ENCODE measurements at regions not wholly inside any gene's neighbourhood (a gene's known extent, or its start where the extent isn't known, plus 50 kb on each side); places are given as distances from the start of the nearest gene placed in this dataset.
"Not testable (repeated sequence)": the region's sequence is repeated elsewhere in the genome, so short reads cannot be mapped to it uniquely, and the experiment has no call there.

DNA sequence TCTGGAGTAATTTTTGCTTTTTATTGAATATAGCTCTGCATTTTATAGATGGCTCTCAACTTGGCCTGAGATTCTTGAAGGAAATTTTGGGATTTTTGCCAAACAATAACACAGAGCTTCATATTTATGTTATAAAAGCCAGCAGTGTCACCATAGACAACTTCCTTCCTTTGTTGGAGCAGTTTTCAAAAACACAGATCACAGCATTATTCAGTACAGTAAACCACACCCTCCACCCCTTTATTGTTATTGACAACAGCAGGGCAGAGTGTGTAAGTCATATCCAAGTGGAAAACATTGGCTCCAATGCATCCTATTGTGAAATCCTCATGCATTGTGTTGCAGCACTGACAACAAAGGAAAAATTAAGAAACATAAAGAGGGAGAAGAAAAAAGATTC lies 62.6 kb upstream of the PRSS23 start:
- TF ChIP-seq, protein P1, sequence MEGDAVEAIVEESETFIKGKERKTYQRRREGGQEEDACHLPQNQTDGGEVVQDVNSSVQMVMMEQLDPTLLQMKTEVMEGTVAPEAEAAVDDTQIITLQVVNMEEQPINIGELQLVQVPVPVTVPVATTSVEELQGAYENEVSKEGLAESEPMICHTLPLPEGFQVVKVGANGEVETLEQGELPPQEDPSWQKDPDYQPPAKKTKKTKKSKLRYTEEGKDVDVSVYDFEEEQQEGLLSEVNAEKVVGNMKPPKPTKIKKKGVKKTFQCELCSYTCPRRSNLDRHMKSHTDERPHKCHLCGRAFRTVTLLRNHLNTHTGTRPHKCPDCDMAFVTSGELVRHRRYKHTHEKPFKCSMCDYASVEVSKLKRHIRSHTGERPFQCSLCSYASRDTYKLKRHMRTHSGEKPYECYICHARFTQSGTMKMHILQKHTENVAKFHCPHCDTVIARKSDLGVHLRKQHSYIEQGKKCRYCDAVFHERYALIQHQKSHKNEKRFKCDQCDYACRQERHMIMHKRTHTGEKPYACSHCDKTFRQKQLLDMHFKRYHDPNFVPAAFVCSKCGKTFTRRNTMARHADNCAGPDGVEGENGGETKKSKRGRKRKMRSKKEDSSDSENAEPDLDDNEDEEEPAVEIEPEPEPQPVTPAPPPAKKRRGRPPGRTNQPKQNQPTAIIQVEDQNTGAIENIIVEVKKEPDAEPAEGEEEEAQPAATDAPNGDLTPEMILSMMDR (IDR thresholded peaks at IDR 0.05; ENCODE audit: insufficient read depth, low read length, poor library complexity, severe bottlenecking): no peak
- no peak for DNase-seq (ENCODE audit: low read depth)
- no peaks in the 10 kb centered on the region for H3K36me3 ChIP-seq (ENCODE audit: control insufficient read depth, insufficient read depth, low read length)
- H3K27me3 ChIP-seq (ENCODE audit: control insufficient read depth, insufficient read depth, low read length): no peaks in the 10 kb centered on the region
- H3K4me3 ChIP-seq (ENCODE audit: low read depth, low read length): no peak overlapping the region

DNA sequence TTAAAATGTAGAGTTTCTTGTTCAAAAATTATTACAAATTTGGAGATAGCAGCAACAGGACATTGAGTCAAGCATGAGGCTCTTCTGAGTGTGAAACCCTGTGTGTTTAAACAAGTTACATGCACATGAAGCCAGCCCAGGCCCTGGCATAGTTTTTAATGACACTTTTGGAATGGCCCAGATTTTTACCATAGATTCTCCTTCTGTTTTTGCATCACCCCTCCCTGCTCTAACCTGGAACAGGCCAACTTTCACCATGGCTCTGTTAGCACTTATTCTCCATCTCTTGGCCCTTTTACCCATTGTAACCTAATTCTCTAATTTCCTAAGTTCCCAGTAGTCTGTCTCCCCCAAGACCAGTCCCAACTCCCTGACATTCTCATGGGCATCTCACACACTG lies 63.1 kb upstream of the PRSS23 start:
- H3K36me3 ChIP-seq (ENCODE audit: control insufficient read depth, insufficient read depth, low read length): no peaks in the 10 kb centered on the region
- H3K4me3 ChIP-seq (ENCODE audit: low read depth, low read length): no peak overlapping the region
- H3K27me3 ChIP-seq (ENCODE audit: control insufficient read depth, insufficient read depth, low read length): no peaks in the 10 kb centered on the region
- DNase-seq (ENCODE audit: low read depth): no peak
- TF ChIP-seq, protein P1 (IDR thresholded peaks at IDR 0.05; ENCODE audit: insufficient read depth, low read length, poor library complexity, severe bottlenecking): no peak

DNA sequence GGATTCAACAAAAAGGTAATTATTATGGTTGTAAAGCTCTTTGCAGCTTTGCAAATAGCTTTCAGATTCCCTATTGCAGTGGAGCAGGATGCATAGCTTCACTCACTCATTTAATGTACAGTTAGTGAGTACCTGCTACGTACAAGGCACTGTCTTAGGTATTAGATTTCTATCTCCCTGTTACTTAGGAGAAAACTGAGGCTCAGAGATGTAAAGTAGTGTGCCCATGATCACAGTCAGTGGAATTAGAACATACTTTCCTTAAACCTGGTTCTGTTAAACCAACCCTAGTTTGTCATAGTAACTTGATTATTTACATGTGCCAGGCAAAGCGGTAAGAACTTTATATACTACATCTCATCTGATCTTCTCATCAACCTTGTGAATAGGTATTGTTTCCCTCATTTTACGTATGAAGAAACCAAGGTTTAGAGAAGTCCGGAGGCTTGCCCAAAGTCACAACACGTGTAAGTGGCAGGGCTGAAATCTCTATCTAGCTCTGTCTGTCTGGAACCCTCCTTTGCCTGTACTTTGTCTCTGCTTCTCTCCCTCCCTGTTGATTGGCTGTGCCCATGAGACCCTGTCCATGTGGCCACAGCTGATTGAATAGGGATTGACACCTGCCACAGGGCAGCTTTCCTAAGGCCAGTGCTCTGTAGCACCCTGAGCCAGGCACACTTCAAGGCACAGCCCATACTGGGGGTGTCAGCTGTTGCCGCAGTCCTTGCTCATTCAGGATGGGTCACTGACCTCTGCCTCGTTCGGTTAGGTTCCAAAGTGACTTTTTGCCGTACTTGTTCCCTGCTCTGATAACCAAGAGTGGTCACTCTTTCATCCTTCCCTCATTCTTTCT lies 63.8 kb upstream of the PRSS23 start:
- Histone ChIP-seq H3K4me3 (ENCODE audit: low read depth, low read length) (no peak overlapping the region), H3K27me3 (ENCODE audit: control insufficient read depth, insufficient read depth, low read length) (no peaks in the 10 kb centered on the region), H3K36me3 (ENCODE audit: control insufficient read depth, insufficient read depth, low read length) (no peaks in the 10 kb centered on the region)
- no peak for DNase-seq (ENCODE audit: low read depth)
- TF ChIP-seq, protein P1 (IDR thresholded peaks at IDR 0.05; ENCODE audit: insufficient read depth, low read length, poor library complexity, severe bottlenecking): no peak

DNA sequence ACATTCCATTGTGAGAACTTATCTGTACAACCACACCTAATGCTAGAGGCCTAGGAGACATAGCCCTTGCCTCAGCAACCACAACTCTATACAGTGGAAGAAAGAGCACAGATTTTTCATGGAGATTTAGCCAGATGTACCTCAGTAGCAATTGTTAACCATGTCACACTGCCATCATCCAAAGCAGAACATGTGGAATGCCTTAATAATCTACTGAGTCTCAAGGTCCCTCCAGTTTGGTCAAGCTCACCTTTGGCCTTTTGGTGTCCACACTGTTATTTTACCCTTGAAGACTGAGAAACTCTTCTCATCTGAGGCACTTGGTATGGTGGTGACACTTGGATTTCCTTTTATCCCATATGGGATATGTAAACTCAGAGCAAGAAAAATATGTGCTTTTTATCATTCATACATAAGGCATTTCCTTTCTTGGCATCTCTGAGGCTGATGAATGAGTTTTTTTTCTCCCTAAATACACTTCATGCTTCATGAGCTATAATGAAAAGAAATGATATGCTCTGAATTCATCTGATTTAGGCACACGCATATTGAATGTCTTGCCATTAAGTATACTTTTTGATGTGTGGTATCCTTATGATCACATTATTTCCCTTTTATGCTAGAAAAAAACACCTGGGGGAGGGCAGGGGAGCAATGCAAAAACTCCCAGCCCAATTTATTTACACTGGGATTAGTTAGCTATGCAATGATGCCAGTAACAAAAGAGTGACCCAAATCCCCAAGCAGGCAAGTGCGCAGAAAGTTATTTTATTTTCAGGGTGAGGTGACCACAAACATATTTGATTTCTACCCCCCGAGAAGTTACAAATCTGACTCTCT lies 63.3 kb upstream of the ME3 start:
- Histone ChIP-seq H3K36me3 (ENCODE audit: control insufficient read depth, insufficient read depth, low read length) (no peaks in the 10 kb centered on the region), H3K4me3 (ENCODE audit: low read depth, low read length) (no peak overlapping the region), H3K27me3 (ENCODE audit: control insufficient read depth, insufficient read depth, low read length) (no peaks in the 10 kb centered on the region)
- DNase-seq (ENCODE audit: low read depth): no peak
- TF ChIP-seq, protein P1 (IDR thresholded peaks at IDR 0.05; ENCODE audit: insufficient read depth, low read length, poor library complexity, severe bottlenecking): no peak

DNA sequence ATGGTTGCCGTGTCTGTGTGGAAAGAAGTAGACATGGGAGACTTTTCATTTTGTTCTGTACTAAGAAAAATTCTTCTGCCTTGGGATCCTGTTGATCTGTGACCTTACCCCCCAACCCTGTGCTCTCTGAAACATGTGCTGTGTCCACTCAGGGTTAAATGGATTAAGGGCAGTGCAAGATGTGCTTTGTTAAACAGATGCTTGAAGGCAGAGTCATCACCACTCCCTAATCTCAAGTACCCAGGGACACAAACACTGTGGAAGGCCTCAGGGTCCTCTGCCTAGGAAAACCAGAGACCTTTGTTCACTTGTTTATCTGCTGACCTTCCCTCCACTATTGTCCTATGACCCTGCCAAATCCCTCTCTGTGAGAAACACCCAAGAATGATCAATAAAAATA lies 60.3 kb upstream of the ME3 start:
- H3K36me3 ChIP-seq (ENCODE audit: control insufficient read depth, insufficient read depth, low read length); H3K4me3 ChIP-seq (ENCODE audit: low read depth, low read length); H3K27me3 ChIP-seq (ENCODE audit: control insufficient read depth, insufficient read depth, low read length); DNase-seq (ENCODE audit: low read depth): not testable (repeated sequence)

DNA sequence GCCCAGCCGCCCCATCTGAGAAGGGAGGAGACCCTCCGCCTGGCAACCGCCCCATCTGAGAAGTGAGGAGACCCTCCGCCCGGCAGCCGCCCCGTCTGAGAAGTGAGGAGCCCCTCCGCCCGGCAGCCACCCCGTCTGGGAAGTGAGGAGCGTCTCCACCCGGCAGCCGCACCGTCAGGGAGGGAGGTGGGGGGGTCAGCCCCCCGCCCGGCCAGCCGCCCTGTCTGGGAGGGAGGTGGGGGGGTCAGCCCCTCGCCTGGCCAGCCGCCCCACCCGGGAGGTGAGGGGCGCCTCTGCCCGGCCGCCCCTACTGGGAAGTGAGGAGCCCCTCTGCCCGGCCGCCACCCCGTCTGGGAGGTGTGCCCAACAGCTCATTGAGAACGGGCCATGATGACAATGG lies 59.9 kb upstream of the ME3 start:
- not testable (repeated sequence) for H3K36me3 ChIP-seq (ENCODE audit: control insufficient read depth, insufficient read depth, low read length); DNase-seq (ENCODE audit: low read depth); H3K4me3 ChIP-seq (ENCODE audit: low read depth, low read length); H3K27me3 ChIP-seq (ENCODE audit: control insufficient read depth, insufficient read depth, low read length)

DNA sequence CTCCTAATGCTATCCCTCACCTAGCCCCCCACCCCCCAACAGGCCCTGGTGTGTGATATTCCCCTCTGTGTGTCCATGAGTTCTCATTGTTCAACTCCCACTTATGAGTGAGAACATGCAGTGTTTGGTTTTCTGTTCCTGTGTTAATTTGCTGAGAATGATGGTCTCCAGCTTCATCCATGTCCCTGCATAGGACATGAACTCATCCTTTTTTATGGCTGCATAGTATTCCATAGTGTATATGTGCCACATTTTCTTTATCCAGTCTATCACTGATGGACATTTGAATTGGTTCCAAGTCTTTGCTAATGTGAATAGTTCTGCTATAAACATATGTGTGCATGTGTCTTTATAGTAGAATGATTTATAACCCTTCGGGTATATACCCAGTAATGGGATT lies 57.2 kb upstream of the ME3 start:
- not testable (repeated sequence) for H3K27me3 ChIP-seq (ENCODE audit: control insufficient read depth, insufficient read depth, low read length); H3K4me3 ChIP-seq (ENCODE audit: low read depth, low read length); H3K36me3 ChIP-seq (ENCODE audit: control insufficient read depth, insufficient read depth, low read length); DNase-seq (ENCODE audit: low read depth)
